Adrenal gland (tissue), 5 donors: ENCODE measurements at regions not wholly inside any gene's neighbourhood (a gene's known extent, or its start where the extent isn't known, plus 50 kb on each side); places are given as distances from the start of the nearest gene placed in this dataset.

Source experiments
- CTCF ChIP-seq, 6 experiments: fragments of 450-650 bp in 4 of 6; fragments of 200-600 bp in 2 of 6; sonication (generic) in 1 of 6; IDR thresholded peaks; 1 replicate in 5 of 6; 2 replicates in 1 of 6; pipeline versions ENCODE4 v1.5.1 to v1.8.0; 2016 to 2021; ENCODE audit warnings: antibody characterized with exemption in 6 of 6, mild to moderate bottlenecking in 2 of 6, moderate library complexity in 1 of 6
- POLR2A ChIP-seq, 2 donors: fragments of 450-650 bp; IDR thresholded peaks; one replicate each; pipeline ENCODE4 v1.6.1; 2017; ENCODE audit warnings: antibody characterized with exemption in 2 of 2, mild to moderate bottlenecking in 2 of 2, moderate library complexity in 1 of 2
- donor health status: DM: no; HTN: no; CAD: no.

GRCh38 chr13:44320611-44321010 lies 53.0 kb upstream of the SERP2 start:
- TF ChIP-seq CTCF (IDR thresholded peaks at IDR 0.05), result no peak
- TF ChIP-seq POLR2A (IDR thresholded peaks at IDR 0.05), result no peak
